ENCODE measurements at regions not wholly inside any gene's neighbourhood (a gene's known extent, or its start where the extent isn't known, plus 50 kb on each side); places are given as distances from the start of the nearest gene placed in this dataset.

GRCh38 chr18:51593931-51594330 is 396.4 kb upstream of the MEX3C start:
- DNase-seq = no peak

GRCh38 chr18:51603111-51603510 is 405.6 kb upstream of the MEX3C start:
- DNase-seq = no peak

GRCh38 chr18:51603551-51603950 is 406.1 kb upstream of the MEX3C start:
- no peak for DNase-seq

- no peak for DNase-seq
These were observed 413.0 kb upstream of the MEX3C start for GRCh38 chr18:51610481-51610880.

GRCh38 chr18:51611326-51611725 is 413.8 kb upstream of the MEX3C start:
- DNase-seq = no peak

GRCh38 chr18:51614033-51614432 is 416.6 kb upstream of the MEX3C start:
- DNase-seq = no peak

- DNase-seq = peak; percentile 74
These were observed 417.6 kb upstream of the MEX3C start for GRCh38 chr18:51614967-51615571.

- DNase-seq = no peak
These were observed 419.7 kb upstream of the MEX3C start for GRCh38 chr18:51617167-51617566.

- DNase-seq = no peak
These were observed 420.2 kb upstream of the MEX3C start for GRCh38 chr18:51617572-51618260.

GRCh38 chr18:51619283-51619682 is 421.8 kb upstream of the MEX3C start:
- no peak for DNase-seq

- peak; percentile 89 for DNase-seq
These were observed 423.8 kb upstream of the MEX3C start for GRCh38 chr18:51621113-51621863.

GRCh38 chr18:51621864-51622160 is 424.3 kb upstream of the MEX3C start:
- DNase-seq = no peak

GRCh38 chr18:51622702-51623101 is 425.2 kb upstream of the MEX3C start:
- no peak for DNase-seq

GRCh38 chr18:51623653-51624052 is 426.2 kb upstream of the MEX3C start:
- no peak for DNase-seq

GRCh38 chr18:51630706-51631105 is 433.2 kb upstream of the MEX3C start:
- DNase-seq = no peak

GRCh38 chr18:51637881-51638280 is 440.4 kb upstream of the MEX3C start:
- DNase-seq = no peak

GRCh38 chr18:51639541-51639940 is 442.1 kb upstream of the MEX3C start:
- no peak for DNase-seq

GRCh38 chr18:51643483-51643882 is 446.0 kb upstream of the MEX3C start:
- no peak for DNase-seq

GRCh38 chr18:51645607-51646006 is 448.1 kb upstream of the MEX3C start:
- DNase-seq = no peak

- DNase-seq = no peak
These were observed 449.9 kb upstream of the MEX3C start for GRCh38 chr18:51647346-51647745.

GRCh38 chr18:51647942-51648341 is 450.5 kb upstream of the MEX3C start:
- no peak for DNase-seq

- DNase-seq = no peak
These were observed 452.3 kb upstream of the MEX3C start for GRCh38 chr18:51649796-51650195.

GRCh38 chr18:51651761-51652160 is 454.3 kb upstream of the MEX3C start:
- no peak for DNase-seq
